ENCODE measurements at regions not wholly inside any gene's neighbourhood (a gene's known extent, or its start where the extent isn't known, plus 50 kb on each side); places are given as distances from the start of the nearest gene placed in this dataset.

GRCh38 chr18:52220062-52220591 lies 119.9 kb upstream of the DCC start:
- Histone ChIP-seq H3K4me3 (ENCODE audit: low read depth in 1 of 2, low read length in 2 of 2) (no peak overlapping the region), H2AFZ (ENCODE audit: low read depth, low read length) (no peak overlapping the region), H3K79me2 (ENCODE audit: insufficient read depth, low read length) (no peaks in the 10 kb centered on the region), H3K27me3 (ENCODE audit: insufficient read depth, low read length, poor library complexity) (no peaks in the 10 kb centered on the region), H4K20me1 (ENCODE audit: insufficient read depth, low read length) (no peaks in the 10 kb centered on the region), H3K36me3 (ENCODE audit: insufficient read depth, low read length) (no peaks in the 10 kb centered on the region), H3K4me1 (ENCODE audit: insufficient read depth, low read length) (no peaks in the 10 kb centered on the region), H3K4me2 (ENCODE audit: insufficient read depth, low read length) (no peak overlapping the region), H3K27ac (ENCODE audit: low read length) (no peak overlapping the region), H3K9ac (ENCODE audit: low read depth, low read length) (no peak overlapping the region), H3K9me3 (ENCODE audit: insufficient read depth, low read length, severe bottlenecking) (no peaks in the 10 kb centered on the region)
- TF ChIP-seq CTCF (IDR thresholded peaks at IDR 0.05; ENCODE audit: borderline replicate concordance, extremely low read depth, low read length, poor library complexity, severe bottlenecking) (no peak), EZH2 (IDR thresholded peaks at IDR 0.05; ENCODE audit: borderline replicate concordance, low read depth, low read length, severe bottlenecking) (no peak)
- no peak for DNase-seq
- ATAC-seq (ENCODE audit: insufficient read depth, low read depth) = no peak

GRCh38 chr18:52222211-52222610 lies 117.8 kb upstream of the DCC start:
- DNase-seq = no peak
- H3K27me3 ChIP-seq (ENCODE audit: insufficient read depth, low read length, poor library complexity) = no peaks in the 10 kb centered on the region
- H3K9ac ChIP-seq (ENCODE audit: low read depth, low read length) = no peak overlapping the region
- H3K4me2 ChIP-seq (ENCODE audit: insufficient read depth, low read length) = no peak overlapping the region
- no peaks in the 10 kb centered on the region for H3K4me1 ChIP-seq (ENCODE audit: insufficient read depth, low read length)
- H2AFZ ChIP-seq (ENCODE audit: low read depth, low read length) = no peak overlapping the region
- H3K27ac ChIP-seq (ENCODE audit: low read length) = no peak overlapping the region
- TF ChIP-seq EZH2 (IDR thresholded peaks at IDR 0.05; ENCODE audit: borderline replicate concordance, low read depth, low read length, severe bottlenecking) = no peak
- H3K9me3 ChIP-seq (ENCODE audit: insufficient read depth, low read length, severe bottlenecking) = no peaks in the 10 kb centered on the region
- no peaks in the 10 kb centered on the region for H3K79me2 ChIP-seq (ENCODE audit: insufficient read depth, low read length)
- no peaks in the 10 kb centered on the region for H3K36me3 ChIP-seq (ENCODE audit: insufficient read depth, low read length)
- no peak for ATAC-seq (ENCODE audit: insufficient read depth, low read depth)
- H4K20me1 ChIP-seq (ENCODE audit: insufficient read depth, low read length) = no peaks in the 10 kb centered on the region
- H3K4me3 ChIP-seq (ENCODE audit: low read depth in 1 of 2, low read length in 2 of 2) = no peak overlapping the region

- no peak for ATAC-seq (ENCODE audit: insufficient read depth, low read depth)
- Histone ChIP-seq H3K9me3 (ENCODE audit: insufficient read depth, low read length, severe bottlenecking) (no peaks in the 10 kb centered on the region), H3K4me1 (ENCODE audit: insufficient read depth, low read length) (no peaks in the 10 kb centered on the region), H4K20me1 (ENCODE audit: insufficient read depth, low read length) (no peaks in the 10 kb centered on the region), H3K4me3 (ENCODE audit: low read depth in 1 of 2, low read length in 2 of 2) (no peak overlapping the region), H3K4me2 (ENCODE audit: insufficient read depth, low read length) (no peak overlapping the region), H3K79me2 (ENCODE audit: insufficient read depth, low read length) (no peaks in the 10 kb centered on the region), H3K9ac (ENCODE audit: low read depth, low read length) (no peak overlapping the region), H2AFZ (ENCODE audit: low read depth, low read length) (no peak overlapping the region), H3K27ac (ENCODE audit: low read length) (no peak overlapping the region), H3K27me3 (ENCODE audit: insufficient read depth, low read length, poor library complexity) (no peaks in the 10 kb centered on the region), H3K36me3 (ENCODE audit: insufficient read depth, low read length) (no peaks in the 10 kb centered on the region)
- DNase-seq = no peak
- no peak for TF ChIP-seq EZH2 (IDR thresholded peaks at IDR 0.05; ENCODE audit: borderline replicate concordance, low read depth, low read length, severe bottlenecking)
- TF ChIP-seq CTCF (IDR thresholded peaks at IDR 0.05; ENCODE audit: borderline replicate concordance, extremely low read depth, low read length, poor library complexity, severe bottlenecking) = no peak
Measured at GRCh38 chr18:52227536-52227935, 112.5 kb upstream of the DCC start.

GRCh38 chr18:52228166-52228565 lies 111.8 kb upstream of the DCC start:
- H4K20me1 ChIP-seq (ENCODE audit: insufficient read depth, low read length) = no peaks in the 10 kb centered on the region
- H3K9ac ChIP-seq (ENCODE audit: low read depth, low read length) = no peak overlapping the region
- no peaks in the 10 kb centered on the region for H3K79me2 ChIP-seq (ENCODE audit: insufficient read depth, low read length)
- H3K4me3 ChIP-seq (ENCODE audit: low read depth in 1 of 2, low read length in 2 of 2) = no peak overlapping the region
- H3K4me2 ChIP-seq (ENCODE audit: insufficient read depth, low read length) = no peak overlapping the region
- no peak for TF ChIP-seq CTCF (IDR thresholded peaks at IDR 0.05; ENCODE audit: borderline replicate concordance, extremely low read depth, low read length, poor library complexity, severe bottlenecking)
- TF ChIP-seq EZH2 (IDR thresholded peaks at IDR 0.05; ENCODE audit: borderline replicate concordance, low read depth, low read length, severe bottlenecking) = no peak
- H2AFZ ChIP-seq (ENCODE audit: low read depth, low read length) = no peak overlapping the region
- DNase-seq (no peak), ATAC-seq (ENCODE audit: insufficient read depth, low read depth) (no peak)
- H3K27ac ChIP-seq (ENCODE audit: low read length) = no peak overlapping the region
- H3K27me3 ChIP-seq (ENCODE audit: insufficient read depth, low read length, poor library complexity) = no peaks in the 10 kb centered on the region
- H3K9me3 ChIP-seq (ENCODE audit: insufficient read depth, low read length, severe bottlenecking) = no peaks in the 10 kb centered on the region
- H3K36me3 ChIP-seq (ENCODE audit: insufficient read depth, low read length) = no peaks in the 10 kb centered on the region
- no peaks in the 10 kb centered on the region for H3K4me1 ChIP-seq (ENCODE audit: insufficient read depth, low read length)
